NCI-H526 treated with DMSO at 0.1 percent for 48 hours (cell line): ENCODE measurements at regions not wholly inside any gene's neighbourhood (a gene's known extent, or its start where the extent isn't known, plus 50 kb on each side); places are given as distances from the start of the nearest gene placed in this dataset.
"Not testable (repeated sequence)": the region's sequence is repeated elsewhere in the genome, so short reads cannot be mapped to it uniquely, and the experiment has no call there.

Experiments used
- DNase-seq: peaks from one replicate; lab custom pipeline; 2025; lab: John Stamatoyannopoulos, UW

DNA sequence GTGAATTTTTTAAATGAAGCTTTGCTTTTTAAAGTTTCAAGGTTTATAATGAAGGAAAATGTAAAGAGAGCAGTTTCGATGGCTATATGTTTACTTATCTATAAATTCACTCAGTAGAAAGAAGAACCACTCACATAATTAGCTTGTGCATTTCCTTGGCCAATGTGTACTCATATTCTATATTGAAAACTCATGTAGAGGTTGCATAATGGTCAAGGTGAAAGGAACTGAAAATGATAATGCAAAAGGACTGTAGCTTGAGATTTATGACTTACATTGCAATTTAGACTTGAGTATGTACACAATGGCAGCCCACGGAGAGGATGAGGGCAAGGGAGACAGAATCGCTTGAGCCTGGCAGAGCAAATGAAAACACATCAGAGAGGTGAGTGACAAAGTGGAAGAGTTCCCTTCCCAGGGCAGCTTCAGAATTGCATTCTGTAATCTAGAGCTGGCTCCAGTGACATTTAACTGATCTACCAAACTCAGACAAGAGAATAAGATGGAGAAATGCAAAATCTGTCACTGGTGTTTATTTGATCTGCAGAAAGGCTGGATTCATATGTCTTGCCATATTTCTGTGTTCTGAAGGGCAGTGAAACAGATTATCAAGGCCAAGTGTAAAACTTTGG is 191.8 kb downstream of the TMEM200A start:
- no peak for DNase-seq

DNA sequence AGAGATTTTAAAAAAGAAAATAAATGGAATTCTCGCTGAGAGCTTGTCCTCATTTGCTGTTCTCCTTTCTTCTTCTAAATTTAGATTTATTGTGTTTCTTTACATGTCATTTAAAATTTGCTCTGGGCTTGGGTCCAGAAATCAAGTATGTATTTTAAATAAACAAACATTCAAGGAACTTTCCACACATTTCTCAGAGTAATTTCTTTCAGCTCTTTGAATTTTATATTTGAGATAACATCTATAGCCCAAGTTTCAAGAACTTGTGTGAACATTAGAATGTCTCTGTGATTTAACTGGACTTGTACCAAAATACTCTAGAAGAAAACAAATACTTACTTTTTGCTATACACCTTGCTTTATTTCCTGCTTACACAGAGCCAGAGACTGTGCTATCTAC is 192.3 kb downstream of the TMEM200A start:
- DNase-seq = no peak

DNA sequence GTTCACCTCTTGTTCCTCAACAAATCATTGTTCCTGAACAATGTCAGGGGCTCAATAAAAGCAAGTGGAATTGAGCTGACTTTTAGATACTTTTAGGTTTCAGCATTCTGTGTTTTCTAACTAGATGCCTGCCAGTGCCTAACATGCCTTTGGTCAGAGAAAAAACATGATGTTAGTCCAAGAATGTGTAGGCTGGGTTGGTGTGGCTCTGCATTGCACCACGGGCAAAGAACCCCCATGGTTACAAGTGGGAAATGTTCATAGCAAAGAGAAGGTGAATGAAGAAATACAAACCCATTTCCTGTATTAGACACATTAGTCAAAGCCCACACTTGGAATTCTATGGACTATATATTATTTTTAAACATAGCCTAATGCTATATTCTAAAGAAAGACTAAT is 193.3 kb downstream of the TMEM200A start:
- no peak for DNase-seq

DNA sequence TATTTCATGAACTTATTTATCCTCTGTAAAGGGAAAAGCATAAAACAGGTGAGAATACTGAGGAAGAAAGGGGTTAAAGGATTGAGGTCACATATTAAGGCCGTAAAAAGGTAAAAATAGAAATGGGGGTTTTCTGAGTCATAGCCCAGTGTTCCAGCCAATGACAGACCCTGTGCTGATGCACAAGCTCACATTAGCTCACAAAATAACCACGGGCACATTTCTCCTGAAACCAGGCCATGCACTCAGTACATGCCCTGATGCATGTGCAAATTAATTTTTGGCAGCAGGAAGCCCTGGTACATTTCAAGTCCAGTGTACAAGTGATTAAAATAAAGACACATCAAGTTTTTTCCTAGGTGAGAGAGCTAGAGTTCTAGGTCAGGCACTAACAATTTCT is 194.4 kb downstream of the TMEM200A start:
- no peak for DNase-seq

DNA sequence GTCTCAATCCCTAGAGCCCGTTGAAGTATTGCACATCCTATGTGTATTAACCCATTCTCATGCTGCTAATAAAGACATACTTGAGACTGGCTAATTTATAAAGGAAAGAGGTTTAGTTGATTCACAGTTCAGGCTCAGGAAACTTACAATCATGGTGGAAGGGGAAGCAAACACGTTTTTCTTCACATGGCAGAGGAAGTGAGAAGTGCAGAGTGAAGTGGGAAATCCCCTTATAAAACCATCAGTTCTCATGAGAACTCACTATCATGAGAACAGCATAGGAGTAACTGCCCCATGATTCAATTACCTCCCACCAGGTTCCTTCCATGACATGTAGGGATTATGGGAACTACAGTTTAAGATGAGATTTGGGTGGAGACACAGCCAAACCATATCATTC is 195.3 kb downstream of the TMEM200A start:
- DNase-seq = not testable (repeated sequence)

DNA sequence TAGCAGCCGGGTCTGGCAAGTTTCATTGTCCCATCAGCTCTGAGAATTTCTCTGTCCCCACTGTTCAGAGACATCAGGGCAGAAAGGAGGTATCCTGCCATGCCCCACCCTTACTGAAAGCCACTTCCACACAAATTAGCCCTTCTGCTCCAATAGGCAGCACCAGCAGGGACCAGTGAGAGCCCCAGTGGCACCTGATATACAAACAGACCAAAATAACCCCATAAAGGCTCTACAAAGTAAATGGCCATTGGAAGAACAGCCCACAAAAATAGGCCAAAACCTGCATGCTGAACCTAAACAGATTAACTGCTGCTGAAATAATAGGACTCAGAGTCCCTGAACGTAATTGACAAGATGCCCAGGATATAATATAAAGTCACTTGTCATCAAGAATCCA is 199.9 kb downstream of the TMEM200A start:
- no peak for DNase-seq

DNA sequence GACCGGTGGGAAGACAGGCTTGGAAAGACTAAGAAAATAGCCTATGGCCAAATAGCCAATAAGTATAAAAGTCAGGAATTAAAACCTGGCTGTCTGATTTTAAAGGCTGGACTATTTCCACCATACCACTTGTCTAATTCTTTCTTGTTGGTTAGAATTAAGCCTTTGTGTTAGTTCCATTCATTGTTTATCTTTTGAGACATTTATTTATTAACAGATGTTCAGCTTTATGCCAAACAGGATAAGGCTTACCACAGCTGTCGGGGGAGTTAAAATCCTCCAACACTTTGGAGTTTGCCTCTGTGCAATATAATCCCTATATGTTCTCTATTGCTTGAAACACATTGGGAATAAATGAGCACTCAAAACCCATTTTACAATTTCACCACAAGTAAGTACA is 208.3 kb downstream of the TMEM200A start:
- DNase-seq = no peak

DNA sequence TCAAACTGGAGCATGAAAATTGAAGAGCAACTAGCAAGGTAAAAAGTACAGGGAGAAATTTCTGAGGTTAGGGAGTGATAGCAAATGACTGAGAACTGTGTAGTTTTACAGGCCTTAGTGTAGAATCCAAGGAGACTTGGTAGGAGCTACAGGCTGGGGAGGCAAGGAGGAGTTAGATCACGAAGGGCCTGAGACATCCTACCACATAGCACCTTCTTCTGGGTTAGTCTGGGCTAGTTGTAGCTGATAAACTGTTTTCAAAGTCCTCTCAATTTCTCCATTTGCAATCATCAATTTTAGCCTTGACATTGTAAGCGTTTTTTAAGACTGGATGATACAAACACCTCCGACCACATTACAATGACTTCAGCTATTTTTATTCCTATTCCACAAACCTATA is 209.7 kb downstream of the TMEM200A start:
- no peak for DNase-seq

DNA sequence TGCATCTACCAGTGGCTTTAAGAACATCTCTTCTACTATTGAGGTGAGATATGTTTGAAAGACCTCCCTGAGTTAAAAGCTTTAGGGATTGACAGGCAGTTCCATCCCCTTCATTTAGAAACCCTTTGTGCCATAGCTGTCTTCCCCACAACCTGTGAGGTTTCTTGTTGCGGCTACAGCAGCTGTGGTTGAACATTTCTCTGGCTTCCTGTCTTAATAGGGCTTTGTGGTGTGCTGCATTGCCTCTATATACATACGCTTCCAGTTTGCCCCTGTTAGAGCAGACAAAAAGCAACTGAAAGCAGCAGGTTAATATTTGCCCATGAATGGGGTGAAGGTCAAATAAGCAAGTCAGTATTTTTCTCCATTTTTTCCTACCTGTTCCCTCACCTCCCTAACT is 210.2 kb downstream of the TMEM200A start:
- no peak for DNase-seq

DNA sequence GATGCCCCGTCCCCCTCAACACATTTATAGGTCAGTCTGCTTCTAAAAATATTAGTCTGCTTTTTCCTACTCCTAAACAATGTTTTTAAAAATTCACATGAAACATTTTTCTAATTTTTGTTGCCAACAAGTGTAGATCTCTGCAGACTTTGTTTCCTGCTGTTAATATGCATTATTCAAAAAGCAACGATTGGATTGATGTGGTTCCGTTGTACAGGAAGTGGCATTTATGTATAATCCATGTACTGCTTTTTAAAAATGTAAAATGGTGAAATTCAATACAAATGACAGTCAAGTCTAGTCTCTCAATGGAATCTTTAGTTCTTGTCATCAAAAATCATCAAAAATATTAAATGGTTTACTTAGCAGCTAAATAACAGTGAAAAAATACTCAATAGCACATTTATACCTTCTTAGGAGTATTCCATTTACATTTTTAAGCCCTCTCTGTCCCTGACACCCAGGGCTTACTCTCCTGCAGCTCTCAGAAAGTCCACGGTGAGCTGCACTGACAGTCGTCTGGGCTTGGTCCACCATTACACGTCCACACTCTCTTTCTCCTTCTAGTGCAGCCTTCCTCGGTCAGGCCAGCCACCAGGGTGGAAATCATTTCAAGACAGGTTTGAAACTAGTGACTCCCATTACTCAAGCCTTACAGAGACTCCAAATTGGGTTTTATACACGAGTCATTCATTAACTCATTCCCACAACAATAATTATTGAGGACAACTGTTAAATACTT is 211.5 kb downstream of the TMEM200A start:
- DNase-seq = no peak

DNA sequence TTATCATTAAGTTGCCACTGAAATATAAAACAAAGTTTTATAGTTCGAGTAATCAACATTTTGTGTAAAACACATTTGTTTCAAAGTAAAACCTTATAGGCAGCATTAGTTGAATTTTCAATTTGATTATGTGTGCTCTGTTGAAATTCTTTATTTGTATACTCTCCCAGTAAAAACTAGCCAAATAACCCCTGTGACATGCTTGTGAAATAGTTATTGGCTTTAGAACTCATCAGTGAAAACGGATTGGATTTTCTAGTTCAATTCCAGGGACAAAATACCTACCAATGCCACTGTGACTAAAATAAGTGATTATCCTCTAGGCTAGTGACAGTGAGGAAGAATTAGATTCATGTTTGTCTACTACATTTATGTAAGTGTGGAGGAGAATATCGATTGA is 212.9 kb downstream of the TMEM200A start:
- no peak for DNase-seq

DNA sequence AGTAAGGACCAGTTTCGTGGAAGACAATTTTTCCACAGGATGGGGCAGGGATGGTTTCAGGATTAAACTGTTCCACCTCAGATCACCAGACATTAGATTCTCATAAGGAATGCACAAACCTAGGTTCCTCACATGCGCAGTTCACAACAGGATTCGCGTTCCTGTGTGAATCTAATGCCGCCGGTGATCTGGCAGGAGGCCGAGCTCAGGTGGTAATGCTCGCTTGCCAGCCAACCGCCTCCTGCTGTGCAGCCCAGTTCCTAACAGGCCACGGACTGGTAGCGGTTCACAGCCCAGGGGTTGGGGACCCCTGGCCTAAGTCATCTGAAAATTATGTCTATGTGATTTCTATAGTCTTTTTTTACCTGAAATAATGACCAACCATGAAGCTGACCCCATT is 217.5 kb downstream of the TMEM200A start:
- no peak for DNase-seq

DNA sequence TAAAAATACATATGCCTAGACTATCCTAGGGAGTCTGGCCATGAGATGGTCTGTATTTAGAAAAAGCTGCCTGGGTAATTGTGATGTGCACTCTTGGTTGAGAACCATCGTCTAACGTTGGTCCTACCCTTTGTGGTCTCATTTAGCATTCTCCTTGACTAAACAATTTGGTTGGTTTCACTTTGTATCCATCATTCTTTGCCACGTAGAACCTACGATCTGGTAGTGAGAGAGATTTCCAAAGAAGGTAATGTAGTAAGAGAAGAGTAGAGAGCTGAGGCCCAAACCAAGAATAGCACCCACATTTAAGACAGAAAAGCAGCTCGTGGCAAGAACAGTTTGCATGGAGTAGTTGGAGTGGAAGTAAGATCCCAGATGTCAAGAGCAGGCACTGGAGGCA is 219.8 kb downstream of the TMEM200A start:
- no peak for DNase-seq

DNA sequence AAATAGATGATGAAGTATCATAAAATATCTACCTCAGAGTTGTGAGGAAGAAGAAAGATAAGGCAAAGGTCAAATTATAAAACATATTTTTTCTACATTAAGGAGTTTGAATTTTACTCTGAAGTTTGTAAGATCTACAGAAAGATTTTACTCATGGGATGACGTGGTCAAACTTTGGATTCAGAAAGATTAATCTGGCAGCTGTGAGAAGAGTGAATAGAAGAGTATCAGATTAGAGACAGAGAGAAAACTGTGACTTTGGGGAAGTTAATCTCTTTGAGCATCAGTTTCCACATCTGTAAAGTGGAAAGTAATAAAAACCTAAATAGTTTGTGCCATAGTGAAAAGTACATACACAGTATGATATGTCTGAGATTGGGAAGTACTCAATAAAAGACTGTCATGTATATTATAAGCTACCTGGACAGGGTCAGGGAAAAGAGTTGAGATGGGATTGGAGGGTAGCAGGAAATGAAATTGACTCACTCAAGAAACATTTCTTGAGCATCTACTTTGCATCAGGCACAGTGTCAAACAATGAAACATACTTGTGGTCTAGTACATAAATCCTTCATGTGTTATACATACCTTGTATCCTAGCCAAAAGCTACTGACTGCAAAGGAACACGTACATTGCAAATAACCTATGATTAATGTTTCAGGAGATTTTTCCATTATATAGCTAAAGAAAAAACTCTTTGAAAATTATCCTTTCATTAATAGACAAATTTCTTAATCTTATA is 222.1 kb downstream of the TMEM200A start:
- no peak for DNase-seq

DNA sequence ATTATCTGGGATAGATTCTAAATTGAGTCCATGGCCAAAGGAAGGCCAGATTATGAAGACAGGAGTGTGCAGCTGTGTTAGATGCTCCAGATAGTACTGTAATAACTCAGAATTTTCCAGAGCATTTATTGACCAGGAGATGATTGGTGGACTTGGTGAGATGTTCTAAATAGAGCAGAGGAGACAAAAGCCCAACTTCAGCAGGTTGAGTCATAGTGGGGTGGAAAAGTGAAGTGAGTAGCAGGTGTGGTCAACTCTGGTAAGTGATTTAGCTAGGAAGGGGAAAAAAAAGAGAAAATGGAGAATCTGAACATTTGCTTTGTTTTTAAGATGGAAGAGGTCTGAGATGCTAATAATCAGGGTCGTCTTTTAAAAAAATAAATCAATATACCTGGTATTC is 227.4 kb downstream of the TMEM200A start:
- no peak for DNase-seq

DNA sequence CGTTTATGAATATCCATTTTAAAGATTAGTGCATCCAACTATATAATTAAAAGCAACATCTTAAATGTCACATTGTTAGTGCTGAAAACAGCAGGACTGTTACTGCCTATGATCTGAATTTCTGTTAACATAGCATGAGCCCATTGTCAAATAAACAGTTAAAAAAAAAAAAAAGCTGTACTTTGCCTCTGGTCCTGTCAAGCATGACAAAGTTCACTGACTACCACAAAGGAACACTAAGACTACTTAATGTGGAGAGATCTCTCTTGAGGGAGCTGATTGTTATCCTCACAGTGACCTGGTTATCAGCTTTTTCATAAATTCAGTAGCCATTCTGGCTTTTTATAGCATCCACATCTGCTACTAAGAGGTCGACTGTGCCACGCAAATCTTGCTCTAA is 228.1 kb downstream of the TMEM200A start:
- no peak for DNase-seq

DNA sequence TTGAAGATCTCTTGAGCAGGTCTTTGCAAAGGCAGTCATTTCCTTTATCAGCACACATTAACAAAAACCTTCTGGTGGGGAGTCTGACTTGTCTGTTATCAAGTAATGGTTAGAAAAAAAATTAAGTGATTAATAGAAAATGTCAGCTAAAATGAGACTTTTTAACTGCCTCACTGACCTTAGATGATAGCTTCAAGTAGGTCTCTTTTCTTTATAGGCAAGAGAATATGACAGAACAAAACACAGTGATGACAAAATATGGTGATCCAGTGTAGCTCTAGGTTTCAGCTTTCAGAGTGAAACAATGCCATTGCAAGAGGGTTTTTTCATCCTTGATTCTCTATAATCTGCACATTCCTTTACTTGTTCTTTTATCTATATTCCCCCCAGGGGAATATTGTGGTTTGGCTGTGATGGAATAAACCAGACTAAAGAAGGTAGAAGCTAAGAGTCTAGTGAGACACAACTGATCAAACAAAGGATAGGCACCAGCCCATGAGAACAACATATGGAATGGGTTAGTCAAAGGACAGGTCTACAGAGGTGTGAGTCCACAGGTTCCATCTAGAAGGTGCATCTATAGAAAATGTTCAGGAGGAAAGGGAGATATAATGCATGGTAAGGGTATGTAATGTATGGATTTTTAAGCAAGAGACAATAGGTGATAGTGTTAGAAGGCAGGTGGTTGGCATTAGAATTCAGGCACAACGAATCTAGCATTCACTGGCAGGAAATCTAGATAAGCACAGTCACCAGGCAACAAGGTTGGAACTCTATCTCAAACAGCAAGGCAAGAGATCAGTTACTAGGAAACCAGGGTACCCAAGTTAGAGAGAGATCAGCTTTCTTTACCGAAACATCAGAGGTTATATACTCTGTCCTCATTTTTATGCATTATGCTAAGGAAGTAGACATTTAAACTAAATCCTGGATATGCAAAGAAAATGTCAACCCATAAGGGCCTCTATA is 228.9 kb upstream of the SMLR1 start:
- no peak for DNase-seq

DNA sequence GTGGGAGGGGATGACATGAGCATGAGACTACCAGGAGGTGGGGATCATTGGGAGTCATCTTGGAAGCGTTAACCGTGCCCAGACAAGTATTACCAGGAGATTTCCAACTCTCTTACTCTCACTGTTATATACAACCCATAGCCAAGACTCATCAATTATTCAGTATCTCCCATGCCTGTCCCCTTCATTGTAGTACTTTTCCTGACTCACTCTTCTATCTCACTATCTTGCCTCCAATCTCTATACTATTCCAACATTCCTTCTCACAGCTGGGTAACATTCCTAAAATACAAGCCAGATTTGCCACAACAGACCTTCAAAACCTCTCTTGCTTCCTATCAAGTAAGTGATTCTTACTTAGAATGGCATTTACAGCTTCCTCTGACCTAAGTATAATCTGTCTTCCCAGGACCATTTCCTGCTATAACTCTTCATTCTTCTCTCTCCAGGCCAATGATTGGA is 226.3 kb upstream of the SMLR1 start:
- no peak for DNase-seq

DNA sequence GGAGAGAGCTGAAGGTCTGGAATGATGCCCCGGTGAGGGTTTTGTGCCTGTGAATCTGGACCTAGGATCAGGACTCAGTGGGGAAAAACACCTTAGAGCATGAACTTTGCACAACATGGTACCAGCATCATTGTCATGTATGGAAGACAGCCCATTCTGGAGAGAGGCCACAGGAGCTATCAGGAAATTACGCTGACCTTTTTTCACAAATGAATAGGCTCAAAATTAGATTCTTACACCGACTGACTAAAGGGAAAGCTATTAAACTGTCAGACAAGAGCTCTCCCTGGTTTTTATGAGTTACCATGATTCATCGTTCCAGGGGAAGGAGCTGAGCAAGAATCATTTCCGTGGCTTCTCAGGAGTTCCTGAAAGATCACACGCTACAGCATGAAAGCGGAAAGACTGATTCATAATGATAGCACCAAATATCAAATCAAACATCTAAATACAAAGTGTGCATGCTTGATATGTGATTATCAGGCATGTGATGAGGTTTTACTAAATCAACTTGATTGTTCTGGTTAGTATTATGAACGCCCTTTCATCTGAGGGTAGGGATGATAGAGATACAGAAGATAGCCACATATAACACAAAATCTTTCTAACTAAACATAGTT is 224.9 kb upstream of the SMLR1 start:
- no peak for DNase-seq

DNA sequence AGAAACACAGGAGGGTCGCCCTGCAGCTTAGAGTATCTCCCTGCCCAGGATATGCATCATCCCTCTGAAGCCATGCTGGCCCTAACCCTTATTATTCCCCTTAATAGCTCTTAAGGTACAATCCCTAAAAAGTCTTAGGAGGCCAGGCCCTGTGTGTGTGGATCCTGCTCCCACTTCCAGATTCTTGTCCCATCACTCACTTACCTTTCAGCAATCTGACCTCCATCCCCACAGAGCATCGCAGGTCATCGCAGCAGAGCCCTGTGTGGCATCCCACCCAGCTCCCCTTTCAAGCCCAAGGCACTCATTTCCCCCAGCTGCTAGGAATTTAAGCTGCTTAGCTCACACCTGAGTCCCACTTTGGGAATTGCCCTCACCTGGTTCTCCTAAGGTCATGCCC is 223.8 kb upstream of the SMLR1 start:
- no peak for DNase-seq

DNA sequence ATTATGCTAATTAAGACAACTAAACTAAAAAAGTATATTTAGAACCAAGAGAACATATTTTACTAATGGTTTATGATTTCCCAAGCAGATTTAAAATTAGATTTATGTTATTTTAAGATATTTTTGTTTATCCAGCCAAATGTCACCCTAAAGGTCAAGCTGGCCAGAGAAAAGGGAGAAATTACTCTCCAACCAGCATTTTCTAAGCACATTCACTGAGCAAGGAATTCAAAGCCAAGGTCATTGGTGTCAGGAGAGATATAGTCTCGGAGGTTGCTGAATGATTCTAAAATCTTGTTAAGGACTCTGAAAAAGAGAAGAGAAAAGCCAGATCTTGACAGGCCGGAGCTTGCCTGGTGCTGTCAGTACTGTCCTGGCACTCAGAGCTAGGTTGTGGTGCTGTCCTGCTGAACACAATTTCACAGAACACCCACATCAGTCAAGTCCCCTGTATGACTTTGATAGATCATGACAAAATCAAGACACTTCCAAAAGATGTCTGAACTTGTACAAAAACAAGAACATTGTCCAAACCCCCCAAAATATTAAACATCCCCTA is 222.3 kb upstream of the SMLR1 start:
- no peak for DNase-seq
